ENCODE measurements at regions not wholly inside any gene's neighbourhood (a gene's known extent, or its start where the extent isn't known, plus 50 kb on each side); places are given as distances from the start of the nearest gene placed in this dataset.

GRCh38 chr18:34965108-34965507, 76.1 kb upstream of the MAPRE2 start:
- Histone ChIP-seq H3K27ac (no peak overlapping the region), H3K27me3 (replicated peaks in 1 of 7) (no peaks in the 10 kb centered on the region), H3K36me3 (no peaks in the 10 kb centered on the region), H3K4me1 (no peaks in the 10 kb centered on the region), H3K4me3 (no peak overlapping the region), H3K9me3 (no peaks in the 10 kb centered on the region)
- intact Hi-C loops (cut with DNase I; ENCODE audit: low total_unique reads): no loop called here
- 79 to 89% (median 84%) methylated on average over 1 of the region's 1 CpG for WGBS, 5 donors
- no peak for DNase-seq
- TF ChIP-seq CTCF (IDR thresholded peaks at IDR 0.05 in 8 of 11, conservative IDR thresholded peaks at IDR 0.05 in 3 of 11) (no peak), POLR2AphosphoS5 (IDR thresholded peaks at IDR 0.05) (no peak), POLR2A (IDR thresholded peaks at IDR 0.05) (no peak)

- TF ChIP-seq POLR2AphosphoS5 (IDR thresholded peaks at IDR 0.05): no peak
- H3K4me3 ChIP-seq: no peak overlapping the region
- DNase-seq: no peak
- intact Hi-C loops (cut with DNase I; ENCODE audit: low total_unique reads): no loop called here
- no peaks in the 10 kb centered on the region for H3K9me3 ChIP-seq
- H3K36me3 ChIP-seq: no peaks in the 10 kb centered on the region
- 74 to 91% (median 88%) methylated on average over 1 of the region's 1 CpG for WGBS, 5 donors
- H3K4me1 ChIP-seq: no peaks in the 10 kb centered on the region
- H3K27ac ChIP-seq: no peak overlapping the region
- H3K27me3 ChIP-seq (replicated peaks in 1 of 7): peaks cover 0 to under 1% (median 0%) of the 10 kb centered on the region in 7 donors
These were observed 75.6 kb upstream of the MAPRE2 start for GRCh38 chr18:34965566-34965965.

- no peak overlapping the region for H3K27ac ChIP-seq
- H3K4me1 ChIP-seq: no peaks in the 10 kb centered on the region
- H3K4me3 ChIP-seq: no peak overlapping the region
- H3K27me3 ChIP-seq (replicated peaks in 1 of 7): peaks cover 0 to 9% (median 4%) of the 10 kb centered on the region in 7 donors
- no peaks in the 10 kb centered on the region for H3K36me3 ChIP-seq
- WGBS, 5 donors: 67 to 76% (median 69%) methylated on average over 3 of the region's 3 CpGs
- TF ChIP-seq CTCF (IDR thresholded peaks at IDR 0.05 in 8 of 11, conservative IDR thresholded peaks at IDR 0.05 in 3 of 11) (no peak), POLR2AphosphoS5 (IDR thresholded peaks at IDR 0.05) (no peak), POLR2A (IDR thresholded peaks at IDR 0.05) (no peak)
- H3K9me3 ChIP-seq: no peaks in the 10 kb centered on the region
- intact Hi-C loops (cut with DNase I; ENCODE audit: low total_unique reads): no loop called here
- DNase-seq: no peak
These were observed 71.1 kb upstream of the MAPRE2 start for GRCh38 chr18:34970106-34970505.

- no peak for TF ChIP-seq POLR2A (IDR thresholded peaks at IDR 0.05)
- TF ChIP-seq POLR2AphosphoS5 (IDR thresholded peaks at IDR 0.05): no peak
- no peak for TF ChIP-seq CTCF (IDR thresholded peaks at IDR 0.05 in 8 of 11, conservative IDR thresholded peaks at IDR 0.05 in 3 of 11)
- intact Hi-C loops (cut with DNase I; ENCODE audit: low total_unique reads): no loop called here
These were observed 69.9 kb upstream of the MAPRE2 start for GRCh38 chr18:34971313-34971712.

More at GRCh38 chr18:34971313-34971712, 69.9 kb upstream of the MAPRE2 start:
- peaks cover 0 to 7% (median 2%) of the 10 kb centered on the region in 6 donors for H3K4me1 ChIP-seq
- peaks cover 0 to 16% (median 4%) of the 10 kb centered on the region in 7 donors for H3K27me3 ChIP-seq (replicated peaks in 1 of 7)
- no peak overlapping the region for H3K27ac ChIP-seq
- DNase-seq: no peak
- no peak overlapping the region for H3K4me3 ChIP-seq
- 55 to 81% (median 71%) methylated on average over 1 of the region's 1 CpG for WGBS, 5 donors
- H3K9me3 ChIP-seq: no peaks in the 10 kb centered on the region
- H3K36me3 ChIP-seq: no peaks in the 10 kb centered on the region

Data from spleen (tissue), 11 donors.